ENCODE measurements at regions not wholly inside any gene's neighbourhood (a gene's known extent, or its start where the extent isn't known, plus 50 kb on each side); places are given as distances from the start of the nearest gene placed in this dataset.
"Not testable (repeated sequence)": the region's sequence is repeated elsewhere in the genome, so short reads cannot be mapped to it uniquely, and the experiment has no call there.

DNA sequence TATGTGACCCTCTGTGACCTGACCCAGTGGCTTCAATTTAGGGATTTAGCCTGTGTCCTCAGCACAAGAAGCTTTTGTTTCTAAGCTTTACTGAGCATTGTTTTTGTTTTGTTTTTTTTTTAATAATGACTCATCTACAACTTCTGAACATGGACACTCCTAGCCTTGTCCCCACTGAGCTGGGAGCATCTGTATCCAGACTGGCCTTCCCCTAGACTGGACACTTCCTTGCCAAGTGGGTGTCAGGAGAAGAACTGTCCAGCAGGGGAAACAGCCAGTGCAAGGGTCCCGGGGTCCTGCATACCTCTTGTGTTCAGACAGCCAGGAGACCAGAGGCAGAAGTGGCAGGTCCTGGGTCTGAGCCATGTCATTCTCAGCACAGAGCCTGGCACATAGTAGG, 108.6 kb downstream of the TMEM130 start:
- Histone ChIP-seq H3K36me3 (ENCODE audit: insufficient read depth, low read length) (no peaks in the 10 kb centered on the region), H3K9me3 (ENCODE audit: insufficient read depth, low read length, severe bottlenecking) (no peaks in the 10 kb centered on the region), H3K9ac (ENCODE audit: low read depth, low read length) (no peak overlapping the region), H3K27ac (ENCODE audit: low read length) (no peak overlapping the region), H4K20me1 (ENCODE audit: insufficient read depth, low read length) (no peaks in the 10 kb centered on the region), H3K4me3 (ENCODE audit: low read depth in 1 of 2, low read length in 2 of 2) (no peak overlapping the region), H3K4me2 (ENCODE audit: insufficient read depth, low read length) (no peak overlapping the region), H2AFZ (ENCODE audit: low read depth, low read length) (no peak overlapping the region), H3K27me3 (ENCODE audit: insufficient read depth, low read length, poor library complexity) (no peaks in the 10 kb centered on the region), H3K79me2 (ENCODE audit: insufficient read depth, low read length) (no peaks in the 10 kb centered on the region), H3K4me1 (ENCODE audit: insufficient read depth, low read length) (no peaks in the 10 kb centered on the region)
- TF ChIP-seq, protein P1, sequence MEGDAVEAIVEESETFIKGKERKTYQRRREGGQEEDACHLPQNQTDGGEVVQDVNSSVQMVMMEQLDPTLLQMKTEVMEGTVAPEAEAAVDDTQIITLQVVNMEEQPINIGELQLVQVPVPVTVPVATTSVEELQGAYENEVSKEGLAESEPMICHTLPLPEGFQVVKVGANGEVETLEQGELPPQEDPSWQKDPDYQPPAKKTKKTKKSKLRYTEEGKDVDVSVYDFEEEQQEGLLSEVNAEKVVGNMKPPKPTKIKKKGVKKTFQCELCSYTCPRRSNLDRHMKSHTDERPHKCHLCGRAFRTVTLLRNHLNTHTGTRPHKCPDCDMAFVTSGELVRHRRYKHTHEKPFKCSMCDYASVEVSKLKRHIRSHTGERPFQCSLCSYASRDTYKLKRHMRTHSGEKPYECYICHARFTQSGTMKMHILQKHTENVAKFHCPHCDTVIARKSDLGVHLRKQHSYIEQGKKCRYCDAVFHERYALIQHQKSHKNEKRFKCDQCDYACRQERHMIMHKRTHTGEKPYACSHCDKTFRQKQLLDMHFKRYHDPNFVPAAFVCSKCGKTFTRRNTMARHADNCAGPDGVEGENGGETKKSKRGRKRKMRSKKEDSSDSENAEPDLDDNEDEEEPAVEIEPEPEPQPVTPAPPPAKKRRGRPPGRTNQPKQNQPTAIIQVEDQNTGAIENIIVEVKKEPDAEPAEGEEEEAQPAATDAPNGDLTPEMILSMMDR (IDR thresholded peaks at IDR 0.05; ENCODE audit: borderline replicate concordance, extremely low read depth, low read length, poor library complexity, severe bottlenecking), result no peak
- TF ChIP-seq EZH2 (IDR thresholded peaks at IDR 0.05; ENCODE audit: borderline replicate concordance, low read depth, low read length, severe bottlenecking), result no peak
- DNase-seq (no peak), ATAC-seq (ENCODE audit: insufficient read depth, low read depth) (no peak)

DNA sequence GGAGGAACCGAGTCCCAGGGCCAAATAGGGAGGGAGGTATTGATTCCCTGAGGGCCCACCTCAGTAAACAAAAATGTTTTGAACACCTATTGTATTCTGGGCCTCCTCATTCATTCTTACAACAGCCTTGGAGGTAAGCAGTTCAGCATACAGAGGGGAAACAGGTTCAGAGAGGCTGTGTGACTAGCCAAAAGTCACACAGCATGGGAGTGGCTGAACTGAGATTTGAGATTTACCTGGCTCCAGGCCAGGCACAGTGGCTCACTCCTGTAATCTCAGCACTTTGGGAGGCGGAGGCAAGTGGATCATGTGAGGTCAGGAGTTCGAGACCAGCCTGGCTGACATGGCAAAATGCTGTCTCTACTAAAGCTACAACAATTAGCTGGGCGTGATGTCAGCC, 107.2 kb downstream of the TMEM130 start:
- ATAC-seq (ENCODE audit: insufficient read depth, low read depth) (no peak), DNase-seq (no peak)
- Histone ChIP-seq H3K4me3 (ENCODE audit: low read depth in 1 of 2, low read length in 2 of 2) (no peak overlapping the region), H4K20me1 (ENCODE audit: insufficient read depth, low read length) (no peaks in the 10 kb centered on the region), H3K36me3 (ENCODE audit: insufficient read depth, low read length) (no peaks in the 10 kb centered on the region), H3K27me3 (ENCODE audit: insufficient read depth, low read length, poor library complexity) (no peaks in the 10 kb centered on the region), H3K79me2 (ENCODE audit: insufficient read depth, low read length) (no peaks in the 10 kb centered on the region), H3K4me1 (ENCODE audit: insufficient read depth, low read length) (no peaks in the 10 kb centered on the region), H3K27ac (ENCODE audit: low read length) (no peak overlapping the region), H2AFZ (ENCODE audit: low read depth, low read length) (no peak overlapping the region), H3K9ac (ENCODE audit: low read depth, low read length) (no peak overlapping the region), H3K9me3 (ENCODE audit: insufficient read depth, low read length, severe bottlenecking) (no peaks in the 10 kb centered on the region), H3K4me2 (ENCODE audit: insufficient read depth, low read length) (no peak overlapping the region)
- TF ChIP-seq, protein P1 (IDR thresholded peaks at IDR 0.05; ENCODE audit: borderline replicate concordance, extremely low read depth, low read length, poor library complexity, severe bottlenecking), result no peak
- no peak for TF ChIP-seq EZH2 (IDR thresholded peaks at IDR 0.05; ENCODE audit: borderline replicate concordance, low read depth, low read length, severe bottlenecking)

DNA sequence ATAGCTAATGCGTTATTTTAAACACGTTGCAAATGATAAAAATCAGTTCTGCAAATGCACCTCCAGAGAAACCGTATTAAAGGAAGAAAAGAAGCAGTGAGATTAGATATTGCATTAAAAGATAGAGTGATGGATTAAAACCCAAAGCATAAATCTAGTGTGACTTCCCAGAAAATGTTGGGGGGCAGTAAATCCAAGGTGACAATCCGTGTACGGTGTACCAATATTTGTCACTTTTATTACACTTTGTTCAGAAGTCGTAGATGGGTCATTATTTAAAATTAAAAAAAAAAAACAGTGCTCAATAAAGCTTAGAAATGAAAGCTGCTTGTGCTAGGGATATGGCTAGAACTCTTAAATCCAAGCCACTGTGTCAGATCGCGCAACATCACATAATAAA, 106.4 kb downstream of the TMEM130 start:
- H3K4me1 ChIP-seq (ENCODE audit: insufficient read depth, low read length), result no peaks in the 10 kb centered on the region
- H2AFZ ChIP-seq (ENCODE audit: low read depth, low read length), result no peak overlapping the region
- no peak for TF ChIP-seq EZH2 (IDR thresholded peaks at IDR 0.05; ENCODE audit: borderline replicate concordance, low read depth, low read length, severe bottlenecking)
- TF ChIP-seq, protein P1 (IDR thresholded peaks at IDR 0.05; ENCODE audit: borderline replicate concordance, extremely low read depth, low read length, poor library complexity, severe bottlenecking), result no peak
- no peak overlapping the region for H3K27ac ChIP-seq (ENCODE audit: low read length)
- H3K4me3 ChIP-seq (ENCODE audit: low read depth in 1 of 2, low read length in 2 of 2), result no peak overlapping the region
- no peaks in the 10 kb centered on the region for H3K9me3 ChIP-seq (ENCODE audit: insufficient read depth, low read length, severe bottlenecking)
- no peaks in the 10 kb centered on the region for H3K36me3 ChIP-seq (ENCODE audit: insufficient read depth, low read length)
- H3K27me3 ChIP-seq (ENCODE audit: insufficient read depth, low read length, poor library complexity), result no peaks in the 10 kb centered on the region
- H3K9ac ChIP-seq (ENCODE audit: low read depth, low read length), result no peak overlapping the region
- no peak overlapping the region for H3K4me2 ChIP-seq (ENCODE audit: insufficient read depth, low read length)
- no peak for DNase-seq
- H4K20me1 ChIP-seq (ENCODE audit: insufficient read depth, low read length), result no peaks in the 10 kb centered on the region
- no peak for ATAC-seq (ENCODE audit: insufficient read depth, low read depth)
- H3K79me2 ChIP-seq (ENCODE audit: insufficient read depth, low read length), result no peaks in the 10 kb centered on the region

DNA sequence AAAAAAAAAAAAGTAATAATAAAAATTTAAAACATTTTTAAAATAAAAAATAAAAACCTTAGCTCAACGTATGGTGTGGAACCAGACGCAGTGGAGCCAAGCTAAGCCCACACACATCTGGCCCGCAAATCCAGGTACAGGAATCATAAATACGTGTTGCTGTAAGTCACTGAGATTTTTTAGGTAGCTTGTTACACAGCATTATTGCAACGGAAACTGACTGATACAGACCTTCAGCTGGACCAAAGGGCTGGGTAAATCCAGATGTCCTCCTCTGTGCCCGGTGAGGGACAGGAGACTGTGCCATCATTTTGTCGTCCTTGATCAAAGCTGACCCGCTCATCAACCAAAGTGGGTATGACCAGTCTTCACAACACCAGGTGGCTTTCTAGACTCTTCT, 104.9 kb downstream of the TMEM130 start:
- Histone ChIP-seq H3K36me3 (ENCODE audit: insufficient read depth, low read length) (no peaks in the 10 kb centered on the region), H2AFZ (ENCODE audit: low read depth, low read length) (no peak overlapping the region), H3K27me3 (ENCODE audit: insufficient read depth, low read length, poor library complexity) (no peaks in the 10 kb centered on the region), H4K20me1 (ENCODE audit: insufficient read depth, low read length) (no peaks in the 10 kb centered on the region), H3K27ac (ENCODE audit: low read length) (no peak overlapping the region), H3K79me2 (ENCODE audit: insufficient read depth, low read length) (no peaks in the 10 kb centered on the region), H3K4me2 (ENCODE audit: insufficient read depth, low read length) (no peak overlapping the region), H3K4me3 (ENCODE audit: low read depth in 1 of 2, low read length in 2 of 2) (no peak overlapping the region), H3K9me3 (ENCODE audit: insufficient read depth, low read length, severe bottlenecking) (no peaks in the 10 kb centered on the region), H3K4me1 (ENCODE audit: insufficient read depth, low read length) (no peaks in the 10 kb centered on the region), H3K9ac (ENCODE audit: low read depth, low read length) (no peak overlapping the region)
- no peak for TF ChIP-seq EZH2 (IDR thresholded peaks at IDR 0.05; ENCODE audit: borderline replicate concordance, low read depth, low read length, severe bottlenecking)
- TF ChIP-seq, protein P1 (IDR thresholded peaks at IDR 0.05; ENCODE audit: borderline replicate concordance, extremely low read depth, low read length, poor library complexity, severe bottlenecking), result no peak
- DNase-seq, result no peak
- no peak for ATAC-seq (ENCODE audit: insufficient read depth, low read depth)

DNA sequence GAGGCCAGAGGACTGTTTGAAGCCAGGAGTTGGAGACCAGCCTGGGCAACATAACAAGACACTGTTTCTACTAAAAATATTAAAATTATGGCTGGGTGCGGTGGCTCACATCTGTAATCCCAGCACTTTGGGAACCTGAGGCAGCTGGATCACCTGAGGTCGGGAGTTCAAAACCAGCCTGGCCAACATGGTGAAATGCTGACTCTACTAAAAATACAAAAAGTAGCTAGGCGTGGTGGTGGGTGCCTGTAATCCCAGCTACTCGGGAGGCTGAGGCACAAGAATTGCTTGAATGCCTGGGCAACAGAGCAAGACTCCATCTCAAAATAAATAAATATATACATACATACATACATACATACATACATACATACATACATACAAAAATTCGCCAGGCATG, 99.7 kb downstream of the TMEM130 start:
- not testable (repeated sequence) for H3K4me3 ChIP-seq (ENCODE audit: low read depth in 1 of 2, low read length in 2 of 2); H3K27me3 ChIP-seq (ENCODE audit: insufficient read depth, low read length, poor library complexity); H2AFZ ChIP-seq (ENCODE audit: low read depth, low read length); H3K36me3 ChIP-seq (ENCODE audit: insufficient read depth, low read length); H3K9ac ChIP-seq (ENCODE audit: low read depth, low read length); DNase-seq; H3K4me2 ChIP-seq (ENCODE audit: insufficient read depth, low read length); H3K27ac ChIP-seq (ENCODE audit: low read length); H3K9me3 ChIP-seq (ENCODE audit: insufficient read depth, low read length, severe bottlenecking); H4K20me1 ChIP-seq (ENCODE audit: insufficient read depth, low read length); H3K79me2 ChIP-seq (ENCODE audit: insufficient read depth, low read length); H3K4me1 ChIP-seq (ENCODE audit: insufficient read depth, low read length); ATAC-seq (ENCODE audit: insufficient read depth, low read depth)
